ENCODE measurements at regions not wholly inside any gene's neighbourhood (a gene's known extent, or its start where the extent isn't known, plus 50 kb on each side); places are given as distances from the start of the nearest gene placed in this dataset.

DNA sequence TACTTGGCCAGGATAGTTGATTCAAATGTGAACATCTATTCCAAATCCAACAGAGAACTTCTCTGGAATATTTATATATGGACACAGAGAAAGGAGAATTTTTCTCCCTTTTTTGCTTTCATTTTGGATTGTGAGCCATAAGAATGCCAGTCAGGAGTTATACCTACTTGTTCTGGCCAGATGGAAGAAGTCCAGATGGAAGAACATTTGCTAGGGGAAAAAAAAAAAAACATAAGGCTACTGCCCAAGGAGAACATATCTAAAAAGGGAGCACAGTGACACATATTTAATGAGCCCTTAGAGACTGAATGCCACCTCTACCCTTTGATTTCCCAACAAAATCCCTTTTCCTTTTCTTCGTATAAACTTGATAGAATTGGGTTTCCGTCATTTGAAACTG, 61.7 kb upstream of the PPP2R2B start:
- DNase-seq (ENCODE audit: low spot score) = no peak

DNA sequence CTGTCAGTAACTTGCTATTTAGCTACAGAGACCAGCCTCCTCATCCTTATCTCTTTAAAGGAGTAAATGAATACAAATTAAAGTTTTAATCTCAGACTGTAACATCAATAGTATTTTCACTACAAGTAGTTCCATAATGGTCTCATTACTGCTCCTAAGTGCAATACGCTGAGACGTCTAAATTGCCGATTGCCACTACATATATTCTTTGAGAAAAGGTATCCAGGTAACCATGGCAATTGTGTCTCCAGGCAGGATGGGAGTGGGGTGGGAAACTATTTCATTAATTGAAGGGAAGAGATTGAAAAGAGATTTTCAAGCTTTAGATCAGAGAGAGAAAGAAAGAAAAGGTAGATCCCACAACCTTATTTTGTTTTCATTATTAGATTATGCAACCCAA, 65.5 kb upstream of the PPP2R2B start:
- DNase-seq (ENCODE audit: low spot score) = no peak

DNA sequence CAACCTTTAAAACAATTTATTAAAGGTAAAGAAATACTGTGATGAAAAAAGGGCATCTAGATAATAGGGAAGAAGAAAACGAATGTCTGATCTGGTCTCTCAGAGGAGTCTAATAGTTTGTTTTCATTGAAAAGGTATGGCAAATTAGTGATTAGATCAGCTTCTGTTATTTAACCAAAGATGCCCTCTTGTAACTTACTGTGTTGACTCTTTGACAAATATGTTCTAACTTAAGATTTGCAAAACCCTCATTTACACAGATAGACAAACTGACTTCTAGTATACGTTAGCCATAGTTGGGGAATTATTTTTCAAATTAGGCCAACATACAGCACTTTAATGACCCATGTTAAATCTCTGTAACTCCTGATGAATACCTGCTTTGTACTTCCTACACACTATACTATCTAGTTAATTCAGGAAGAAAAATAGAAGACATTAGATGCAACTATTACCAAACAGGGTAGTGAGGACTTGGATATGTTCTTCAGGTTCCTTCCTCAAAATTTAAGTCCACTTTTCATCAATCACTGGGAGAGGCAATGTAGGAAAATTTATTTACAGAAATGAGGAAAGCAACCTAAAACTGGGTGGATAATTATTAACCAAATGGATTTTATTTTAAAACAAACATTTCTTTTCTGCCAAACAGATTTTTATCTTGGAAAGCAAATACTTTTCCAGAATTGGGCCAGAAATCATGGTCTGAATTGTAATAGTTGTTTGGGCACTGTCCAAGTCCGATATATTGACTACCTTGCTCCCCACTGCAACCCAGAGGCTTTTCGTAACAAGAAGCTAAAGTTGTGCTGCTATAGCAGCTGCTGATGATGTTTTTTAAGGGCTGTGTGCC, 66.4 kb upstream of the PPP2R2B start:
- DNase-seq (ENCODE audit: low spot score) = no peak

DNA sequence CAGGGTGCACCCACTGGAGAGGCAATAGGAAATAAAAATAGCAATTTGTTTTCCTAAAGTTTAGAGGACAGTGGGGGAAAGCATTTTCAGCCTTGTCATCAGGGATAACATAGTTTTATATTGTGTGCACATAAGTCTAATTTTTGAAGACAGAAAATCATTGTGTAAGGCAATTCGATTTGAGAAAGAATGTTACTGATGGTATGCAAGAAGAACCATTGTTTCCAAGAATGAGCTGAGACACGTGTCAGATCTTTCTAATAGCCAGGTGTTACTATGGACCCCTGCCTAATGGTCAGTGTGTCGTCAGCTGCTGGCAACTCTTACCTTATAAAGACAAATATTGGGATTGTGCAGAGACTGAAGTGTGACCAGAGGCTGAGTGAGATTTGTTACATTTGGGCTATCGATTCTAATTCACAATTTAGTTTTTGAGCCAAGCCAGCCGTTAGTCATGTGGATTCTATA, 67.1 kb upstream of the PPP2R2B start:
- no peak for DNase-seq (ENCODE audit: low spot score)

DNA sequence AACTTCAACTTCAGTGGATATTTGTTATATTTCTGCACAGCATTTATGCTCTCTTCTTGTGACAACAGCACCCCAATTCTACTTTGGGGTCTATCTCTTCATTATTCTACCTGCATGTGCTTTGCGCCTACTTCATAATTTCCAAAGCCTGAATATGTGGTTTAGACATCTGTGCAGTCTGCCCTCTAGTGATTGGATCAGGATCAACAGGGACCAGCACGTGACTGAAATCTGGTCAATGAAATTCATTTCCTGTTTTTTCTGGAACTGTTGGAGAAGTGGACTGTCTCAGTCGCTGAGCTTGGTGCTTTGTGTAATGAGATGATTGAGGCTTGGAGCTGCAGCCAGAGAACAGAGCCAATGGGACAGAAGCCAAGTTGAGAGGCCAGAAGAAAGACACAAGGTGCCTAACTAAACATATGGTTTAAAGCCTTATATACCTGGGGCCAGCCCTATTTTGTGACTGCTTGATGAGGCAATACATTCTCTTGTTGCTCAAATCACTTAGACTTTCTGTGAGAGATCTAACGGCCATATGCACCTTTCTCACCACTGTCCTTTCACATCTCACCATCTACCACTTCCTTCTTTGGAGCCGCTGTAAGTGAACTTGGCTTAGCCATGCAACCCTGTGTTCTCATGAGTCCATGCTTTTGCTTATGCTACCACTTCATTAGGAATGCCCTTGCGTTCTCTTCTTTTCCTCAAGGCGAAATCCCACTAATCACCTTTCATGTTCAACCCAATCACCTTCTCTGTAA, 68.8 kb upstream of the PPP2R2B start:
- peak; percentile 32 for DNase-seq (ENCODE audit: low spot score)

DNA sequence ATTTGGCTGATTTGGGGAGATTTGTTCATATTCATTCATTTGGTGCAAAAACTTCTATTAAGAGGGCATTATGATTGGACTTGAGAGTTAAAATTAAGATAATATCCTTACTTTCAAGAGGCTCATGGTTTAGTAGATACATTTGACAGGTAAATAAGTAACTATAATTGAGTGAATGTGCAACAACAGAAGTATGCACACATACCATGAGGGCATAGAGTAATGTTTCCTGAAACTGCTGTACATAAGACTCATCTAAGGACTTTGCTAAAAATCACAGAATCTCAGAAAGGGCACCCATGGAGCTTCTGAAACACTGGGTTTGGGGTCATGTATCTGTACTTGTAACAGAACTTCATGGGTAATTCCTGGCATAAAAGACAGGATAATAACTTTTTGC, 70.1 kb upstream of the PPP2R2B start:
- DNase-seq (ENCODE audit: low spot score) = no peak

DNA sequence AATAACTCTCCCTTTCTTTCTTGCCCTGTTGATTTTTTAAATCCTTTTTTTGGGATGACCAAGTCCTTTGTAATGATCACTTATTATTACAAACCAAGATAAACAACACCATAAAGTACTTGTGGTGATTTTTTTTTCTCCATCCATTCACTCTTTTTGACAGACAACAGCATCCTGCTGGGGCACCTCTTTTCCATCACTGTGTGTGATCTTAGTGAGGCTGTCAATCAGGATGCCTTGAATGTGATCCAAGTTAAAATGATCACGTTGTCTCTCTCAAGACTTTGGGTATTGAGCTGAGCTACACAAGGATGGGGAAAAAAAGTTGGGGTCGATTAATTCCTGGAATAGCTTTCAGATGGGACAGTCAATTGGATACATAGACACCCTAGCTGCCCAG, 73.6 kb upstream of the PPP2R2B start:
- DNase-seq (ENCODE audit: low spot score) = no peak

DNA sequence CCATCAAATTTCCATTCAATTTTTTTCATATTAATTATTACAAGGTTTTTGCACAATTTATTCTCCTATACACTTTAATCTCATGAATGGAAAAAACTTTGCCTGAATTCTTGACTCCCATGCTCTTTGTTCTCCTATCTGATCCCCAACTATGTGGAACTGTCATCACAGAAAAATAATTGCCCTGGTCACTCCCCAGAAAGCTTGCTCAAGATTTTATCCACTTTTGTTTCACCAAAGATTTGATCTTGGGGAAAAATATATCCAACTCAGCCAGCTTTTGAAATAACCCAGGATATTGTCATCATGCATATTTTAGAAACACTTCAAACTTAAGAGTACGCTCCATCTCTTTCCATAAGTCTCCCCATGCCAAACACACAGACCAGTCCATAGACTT, 77.7 kb upstream of the PPP2R2B start:
- DNase-seq (ENCODE audit: low spot score) = no peak

DNA sequence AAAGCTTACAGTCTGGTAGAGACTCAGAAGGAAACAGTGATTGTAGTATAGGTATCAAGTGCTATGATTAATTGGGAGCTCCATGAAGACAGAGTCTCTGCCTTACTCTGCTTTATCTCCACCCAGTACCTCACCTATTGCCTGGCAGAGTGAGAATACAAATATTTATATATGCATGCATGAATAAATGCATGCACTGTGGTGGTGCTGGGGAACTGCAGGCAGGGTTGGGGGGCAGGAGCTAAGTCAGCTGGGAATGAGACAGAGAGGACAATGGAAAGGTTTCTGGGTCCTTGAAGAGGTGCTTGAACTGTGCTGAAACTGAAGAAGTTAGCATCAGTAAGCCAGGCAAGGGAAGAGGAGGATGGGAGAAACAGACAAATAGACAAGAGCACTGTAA, 80.8 kb upstream of the PPP2R2B start:
- DNase-seq (ENCODE audit: low spot score) = no peak

DNA sequence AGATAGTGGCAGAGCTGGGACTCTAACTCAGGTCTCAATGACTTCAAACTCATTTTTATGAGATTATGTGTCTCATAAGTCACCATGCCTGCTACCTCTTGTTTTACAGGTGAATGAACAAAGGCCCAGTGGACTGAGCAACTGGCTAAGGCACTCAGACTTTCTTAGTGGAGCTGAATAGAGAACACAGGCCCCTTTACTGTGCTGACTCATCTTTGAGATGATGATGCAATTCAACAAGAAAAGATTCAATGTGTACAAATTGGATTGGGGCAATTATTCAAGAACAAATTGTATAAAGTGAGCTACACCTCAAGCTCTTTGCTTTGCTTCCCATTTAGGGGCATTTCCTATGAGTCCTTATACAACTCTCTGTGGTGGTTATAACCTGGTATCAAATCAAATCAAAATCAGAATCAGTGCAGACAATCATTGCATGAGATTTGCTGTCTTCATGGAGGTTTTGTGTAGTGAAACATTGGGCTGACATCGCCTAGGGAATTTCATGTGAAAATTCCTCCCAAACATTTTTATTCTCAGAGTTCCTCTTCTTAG, 84.3 kb upstream of the PPP2R2B start:
- no peak for DNase-seq (ENCODE audit: low spot score)

DNA sequence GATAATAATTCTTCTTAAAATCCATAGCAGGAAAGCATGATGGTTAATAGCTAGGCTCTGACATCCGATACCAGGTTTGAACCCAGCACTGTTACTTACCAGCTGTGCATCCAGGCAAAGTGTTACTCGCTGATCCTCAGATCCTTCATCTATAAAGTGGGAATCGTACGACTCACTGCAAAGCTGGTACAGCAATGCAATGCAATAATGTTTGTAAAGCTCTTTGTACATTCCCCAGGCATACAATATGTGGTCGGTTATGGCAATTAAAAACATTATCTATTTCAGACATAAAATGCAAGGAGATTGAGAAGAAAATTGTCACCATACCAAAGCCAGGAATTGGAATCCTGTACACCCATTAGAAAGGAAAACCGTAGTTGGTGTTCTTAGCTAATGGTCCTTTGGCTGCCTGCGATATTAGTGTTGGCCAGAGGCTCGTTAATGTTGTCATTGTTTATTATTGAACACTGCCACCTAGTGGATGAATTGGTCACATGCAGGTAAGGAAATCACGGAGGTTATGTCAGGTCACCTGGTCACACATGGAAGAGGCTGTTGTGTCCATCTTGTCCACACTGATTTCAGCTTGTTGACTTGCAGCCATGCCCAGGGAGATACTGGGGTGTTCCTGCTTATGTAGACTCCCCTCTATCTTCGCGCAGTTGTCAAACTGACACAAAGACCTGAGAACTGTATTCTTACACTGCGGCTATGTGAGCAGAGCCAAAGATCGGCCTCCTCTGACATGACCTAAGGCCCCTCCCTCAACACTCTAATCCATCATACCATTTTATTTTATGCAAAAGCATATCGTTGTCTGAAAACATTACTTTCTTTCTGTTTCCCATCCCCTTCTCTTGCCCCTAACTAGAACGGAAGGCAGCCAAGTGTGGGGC, 87.5 kb upstream of the PPP2R2B start:
- peak; percentile 91 for DNase-seq (ENCODE audit: low spot score)

DNA sequence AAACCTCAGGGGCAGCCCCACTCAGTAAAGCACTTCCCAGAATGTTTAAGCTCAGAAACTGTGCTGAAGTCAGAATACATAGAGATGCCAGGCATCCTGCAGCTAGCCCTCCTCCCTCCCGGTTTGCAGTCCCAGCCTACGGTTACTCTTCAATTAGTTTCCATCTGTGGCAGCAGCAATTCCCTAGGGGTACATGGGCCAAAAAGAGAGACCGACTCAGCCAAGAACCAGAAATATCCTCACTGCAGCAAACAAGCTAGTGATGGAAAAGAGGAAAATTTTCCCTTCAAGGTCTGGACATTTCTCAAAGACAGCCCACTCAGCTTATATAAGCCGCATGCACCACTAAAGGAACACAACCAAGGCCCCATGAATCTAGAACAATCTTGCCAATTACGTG, 89.1 kb upstream of the PPP2R2B start:
- no peak for DNase-seq (ENCODE audit: low spot score)

DNA sequence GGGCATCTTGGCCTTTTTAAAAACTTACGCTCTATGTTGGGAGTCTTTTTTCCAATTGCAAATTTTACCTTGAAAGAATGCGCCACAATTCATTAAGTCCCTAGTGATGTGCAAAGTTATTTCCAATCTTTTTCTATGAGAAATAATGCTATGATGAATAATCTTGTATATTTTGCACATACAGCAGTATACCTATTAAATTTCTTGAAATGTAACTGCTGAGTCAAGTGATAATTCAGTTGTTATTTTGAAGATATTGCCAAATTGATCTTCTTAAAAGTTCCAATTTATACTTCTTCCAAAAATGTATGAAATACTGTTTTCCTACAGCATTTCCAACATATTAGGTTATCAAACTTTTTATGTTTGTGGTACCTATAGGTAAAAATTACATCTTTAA, 92.8 kb upstream of the PPP2R2B start:
- DNase-seq (ENCODE audit: low spot score) = no peak

DNA sequence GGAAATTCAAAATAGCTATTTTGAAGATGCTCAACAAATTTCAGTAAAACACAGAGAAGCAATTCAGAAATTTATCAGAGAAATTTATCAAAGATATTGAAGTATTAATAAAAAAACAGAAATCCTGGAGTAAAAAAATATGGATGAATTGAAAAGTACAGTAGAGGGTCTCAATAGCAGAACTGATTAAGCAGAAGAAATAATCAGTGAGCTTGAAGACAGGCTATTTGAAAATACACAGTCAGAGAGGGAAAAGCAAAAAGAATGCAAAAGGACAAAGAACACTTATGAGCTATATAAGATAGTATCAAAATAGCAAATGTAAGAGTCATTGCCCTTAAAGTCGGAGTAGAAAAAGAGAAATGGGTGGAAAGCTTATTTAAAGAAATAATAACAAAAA, 107.9 kb upstream of the PPP2R2B start:
- no peak for DNase-seq (ENCODE audit: low spot score)

DNA sequence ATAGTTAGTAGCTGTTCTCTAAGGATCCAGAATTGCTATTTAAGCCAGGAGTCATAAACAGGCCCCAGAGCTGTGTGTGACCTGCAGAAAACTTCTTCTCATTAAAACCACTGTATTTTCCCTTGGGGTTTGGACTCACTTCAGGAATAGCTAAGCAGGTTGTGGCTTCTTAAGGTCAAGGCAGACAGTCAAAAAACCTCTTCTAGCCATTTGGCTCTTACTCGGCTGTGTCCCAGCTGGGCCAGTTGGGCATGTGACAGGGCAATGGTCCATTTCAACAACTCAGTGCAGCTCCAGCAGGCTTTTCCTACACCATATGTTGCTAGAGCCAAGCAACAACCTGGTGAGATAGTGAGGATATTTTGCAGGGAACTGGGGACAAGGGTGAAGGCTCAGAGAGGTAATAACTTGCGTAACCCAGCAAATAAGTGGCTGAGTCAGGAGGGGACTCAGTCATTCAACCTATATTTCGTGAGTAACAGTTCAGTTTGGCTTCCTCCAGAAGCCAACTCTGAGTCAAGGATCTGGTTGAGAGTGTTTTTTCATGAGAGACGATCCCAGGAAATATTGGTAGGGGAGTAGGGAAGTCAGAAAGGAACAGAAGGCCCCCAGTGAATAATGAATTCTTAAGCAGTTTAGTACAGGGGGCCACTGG, 115.4 kb upstream of the PPP2R2B start:
- DNase-seq (ENCODE audit: low spot score) = no peak

DNA sequence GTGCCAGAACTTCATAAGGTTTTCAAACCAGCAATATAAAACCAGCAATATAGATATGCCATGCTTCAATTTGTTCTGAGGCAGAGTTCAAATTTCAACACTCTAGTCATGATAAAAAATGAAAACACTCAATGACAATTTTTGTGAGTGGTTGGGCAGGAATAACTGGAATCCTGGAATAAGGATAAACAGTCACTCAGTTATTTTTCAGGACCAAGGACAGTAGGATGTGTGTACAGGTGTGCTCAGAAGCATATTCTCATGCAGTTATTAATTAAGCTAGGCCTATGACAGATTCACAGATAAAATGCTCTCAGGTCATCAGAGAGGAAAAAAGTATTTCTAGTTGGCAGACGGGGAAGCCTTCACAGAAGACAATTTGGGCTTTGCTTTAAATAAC, 117.3 kb upstream of the PPP2R2B start:
- peak; percentile 13 for DNase-seq (ENCODE audit: low spot score)

DNA sequence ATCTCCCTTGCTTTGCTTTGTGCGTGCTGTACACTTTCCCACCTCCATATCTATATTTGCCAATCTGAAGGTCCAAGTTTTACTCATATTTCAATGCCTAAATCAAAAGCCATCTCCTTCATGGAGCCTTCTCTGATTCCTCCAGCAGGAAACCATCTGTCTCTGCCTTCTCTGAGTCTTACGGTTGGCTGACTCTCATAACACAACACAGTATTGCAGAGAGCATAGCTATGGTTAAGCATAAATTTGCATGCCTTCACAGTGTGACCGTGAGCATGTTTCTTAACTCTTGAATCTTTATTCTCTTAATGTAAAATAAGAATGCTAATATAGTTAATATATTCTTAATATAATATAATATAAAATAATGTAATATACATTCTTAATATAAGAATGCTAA, 136.8 kb upstream of the PPP2R2B start:
- no peak for DNase-seq (ENCODE audit: low spot score)

DNA sequence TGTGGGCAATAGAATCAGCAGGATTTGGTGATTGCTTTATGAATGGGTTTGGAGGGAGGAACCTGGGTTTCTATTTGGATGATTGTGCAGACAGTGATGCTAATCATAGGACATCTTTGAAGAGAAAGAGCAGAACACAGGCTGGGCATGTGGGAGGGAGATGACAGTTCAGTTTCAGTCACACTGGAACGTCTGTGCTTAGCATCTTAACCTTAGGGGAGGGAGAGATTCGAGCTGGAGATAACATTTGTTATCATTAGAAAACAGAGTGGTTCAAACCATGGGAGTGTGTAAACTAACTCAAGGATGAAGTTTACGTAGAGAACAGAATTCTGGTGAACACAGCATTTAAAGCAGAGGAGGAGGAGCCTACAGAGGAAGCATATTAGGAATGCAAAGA, 138.6 kb upstream of the PPP2R2B start:
- no peak for DNase-seq (ENCODE audit: low spot score)

DNA sequence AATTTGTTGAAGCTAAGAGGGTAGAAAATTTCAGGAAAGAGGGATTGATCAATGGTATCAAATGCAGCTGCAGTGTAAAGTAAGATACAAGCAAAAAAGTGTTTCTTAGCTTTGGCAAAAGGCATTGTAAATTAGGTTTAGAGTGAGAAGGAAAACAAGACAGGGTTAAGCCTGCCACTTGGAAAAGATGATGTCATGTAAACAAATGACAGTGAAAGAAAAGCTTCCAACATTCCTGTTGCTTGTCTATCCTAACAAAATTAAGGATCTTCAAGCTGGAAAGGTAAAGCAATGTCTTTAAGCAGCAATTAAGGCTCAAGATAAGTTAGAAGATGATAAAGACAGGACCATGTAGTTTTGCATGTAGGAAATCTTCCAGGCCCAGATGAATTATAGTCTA, 139.1 kb upstream of the PPP2R2B start:
- no peak for DNase-seq (ENCODE audit: low spot score)

DNA sequence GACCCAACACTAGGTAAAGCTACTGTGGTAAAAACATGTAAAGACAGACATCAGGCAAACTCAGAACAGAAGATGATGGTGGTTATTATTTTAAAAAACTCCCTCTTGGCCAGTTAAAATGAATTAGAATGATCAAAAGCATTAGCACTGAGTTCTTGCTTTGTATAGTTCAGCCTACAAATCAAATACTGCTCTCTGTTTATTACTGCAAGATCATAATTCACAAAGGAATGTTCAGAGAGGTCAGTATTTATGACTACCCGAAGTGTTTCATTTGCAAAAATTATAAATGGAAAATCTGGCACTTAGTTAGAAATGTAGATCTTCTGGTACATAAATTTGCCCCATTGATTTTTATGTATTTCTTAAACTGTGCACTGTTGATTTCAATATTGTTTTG, 140.3 kb upstream of the PPP2R2B start:
- DNase-seq (ENCODE audit: low spot score) = no peak

DNA sequence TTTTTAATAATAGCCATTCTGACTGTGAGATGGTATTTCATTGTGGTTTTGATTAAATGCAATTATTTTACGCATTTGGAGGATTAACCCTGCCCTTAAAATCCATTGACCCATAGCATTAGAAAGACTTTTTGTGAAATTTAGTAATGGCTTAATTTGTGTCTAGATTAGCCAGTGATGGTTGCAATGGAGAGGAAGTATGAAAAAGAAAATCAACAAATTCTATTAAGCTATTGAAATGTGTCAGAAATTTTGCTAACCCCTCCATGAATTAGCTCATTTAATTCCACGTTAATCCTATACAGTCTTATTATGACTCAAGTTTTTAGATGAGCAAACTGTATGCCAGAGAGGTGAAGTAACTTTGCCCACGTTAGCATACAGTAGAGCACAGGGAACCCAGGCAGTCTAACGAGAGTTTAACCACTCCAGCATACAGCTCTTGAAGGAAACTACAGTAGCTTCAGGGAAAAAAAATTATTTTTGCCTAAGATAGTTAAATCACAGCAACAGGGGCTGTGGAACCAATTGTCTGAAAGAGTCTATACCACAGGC, 158.2 kb upstream of the PPP2R2B start:
- DNase-seq (ENCODE audit: low spot score) = no peak
